Mesenchymal stem cell (in vitro differentiated cells and primary cell): ENCODE measurements at regions not wholly inside any gene's neighbourhood (a gene's known extent, or its start where the extent isn't known, plus 50 kb on each side); places are given as distances from the start of the nearest gene placed in this dataset.

ENCODE experiments used
- DNase-seq: peaks from one replicate; pipeline ENCODE4 v3.0.0-alpha.2; 2013
- H2AFZ ChIP-seq: one replicate; pipeline ENCODE4 v1.6.1; 2013; ENCODE audit warnings: low read depth, mild to moderate bottlenecking, control low read depth, inconsistent platforms, low read length, moderate library complexity
- H2AK5ac ChIP-seq: 2 replicates; pipeline ENCODE4 v1.6.1; 2013; ENCODE audit warnings: low read length, moderate library complexity, mild to moderate bottlenecking, inconsistent platforms; ENCODE audit not compliant: severe bottlenecking
- H2BK120ac ChIP-seq: one replicate; pipeline ENCODE4 v1.6.1; 2013; ENCODE audit warnings: low read depth, mild to moderate bottlenecking, inconsistent platforms, low read length, moderate library complexity
- H2BK12ac ChIP-seq, 2 experiments: one replicate each; pipeline ENCODE4 v1.6.1; 2013; ENCODE audit warnings: inconsistent platforms in 2 of 2, low read length in 2 of 2, mild to moderate bottlenecking in 2 of 2, moderate library complexity in 2 of 2, control low read depth in 1 of 2
- H2BK15ac ChIP-seq: one replicate; pipeline ENCODE4 v1.6.1; 2013; ENCODE audit warnings: mild to moderate bottlenecking, low read depth, inconsistent platforms; ENCODE audit not compliant: poor library complexity, severe bottlenecking
- H2BK5ac ChIP-seq: 2 replicates; pipeline ENCODE4 v1.6.1; 2013; ENCODE audit warnings: low read depth, mild to moderate bottlenecking, low read length, control low read depth, inconsistent platforms; ENCODE audit not compliant: poor library complexity, severe bottlenecking
- H3K14ac ChIP-seq, 2 experiments: one replicate each; pipeline ENCODE4 v1.6.1; 2013; ENCODE audit warnings: inconsistent platforms in 2 of 2, low read length in 2 of 2, control low read depth in 1 of 2, mild to moderate bottlenecking in 1 of 2, moderate library complexity in 1 of 2
- H3K18ac ChIP-seq, 2 experiments: one replicate each; pipeline ENCODE4 v1.6.1; 2013; ENCODE audit warnings: inconsistent platforms in 2 of 2, low read length in 2 of 2, control low read depth in 1 of 2, low read depth in 1 of 2, mild to moderate bottlenecking in 1 of 2
- H3K23ac ChIP-seq, 2 experiments: one replicate each; pipeline ENCODE4 v1.6.1; 2013; ENCODE audit warnings: inconsistent platforms in 2 of 2, low read length in 2 of 2, mild to moderate bottlenecking in 2 of 2, moderate library complexity in 2 of 2, control low read depth in 1 of 2
- H3K27ac ChIP-seq: 2 replicates; pipeline ENCODE4 v1.5.1; 2013; ENCODE audit warnings: mild to moderate bottlenecking, moderate library complexity, low read length, control low read depth, inconsistent platforms; ENCODE audit not compliant: poor library complexity, severe bottlenecking
- H3K27me3 ChIP-seq, 2 experiments: 2 replicates each; pipeline versions ENCODE4 v1.6.1 to v1.7.0; 2013; ENCODE audit warnings: low read length in 2 of 2, mild to moderate bottlenecking in 2 of 2, moderate library complexity in 2 of 2, control low read depth in 1 of 2, inconsistent platforms in 1 of 2; ENCODE audit not compliant: control insufficient read depth in 1 of 2, insufficient read depth in 1 of 2
- H3K36me3 ChIP-seq, 2 experiments: 2 replicates each; pipeline versions ENCODE4 v1.6.1 to v1.7.0; 2013; ENCODE audit warnings: low read length in 2 of 2, control low read depth in 1 of 2, inconsistent platforms in 1 of 2, low read depth in 1 of 2, mild to moderate bottlenecking in 1 of 2; ENCODE audit not compliant: insufficient read depth in 2 of 2, control insufficient read depth in 1 of 2
- H3K4ac ChIP-seq, 2 experiments: one replicate each; pipeline ENCODE4 v1.6.1; 2013; ENCODE audit warnings: inconsistent platforms in 2 of 2, low read length in 2 of 2, mild to moderate bottlenecking in 2 of 2, moderate library complexity in 2 of 2, control low read depth in 1 of 2, low read depth in 1 of 2
- H3K4me1 ChIP-seq: 2 replicates; pipeline ENCODE4 v1.6.1; 2013; ENCODE audit warnings: low read depth, low read length, control low read depth; ENCODE audit not compliant: control insufficient read depth, insufficient read depth
- H3K4me2 ChIP-seq: 2 replicates; pipeline ENCODE4 v1.6.1; 2013; ENCODE audit warnings: low read length, mild to moderate bottlenecking, inconsistent platforms; ENCODE audit not compliant: poor library complexity, severe bottlenecking
- H3K4me3 ChIP-seq, 2 experiments: 2 replicates each; pipeline versions ENCODE4 v1.5.1 to v1.7.0; 2013; ENCODE audit warnings: low read length in 2 of 2, mild to moderate bottlenecking in 2 of 2, control low read depth in 1 of 2, low read depth in 1 of 2; ENCODE audit not compliant: insufficient read depth in 1 of 2
- H3K79me1 ChIP-seq: replicated peaks from 2 replicates; pipeline ENCODE4 v1.6.1; 2013; ENCODE audit warnings: mild to moderate bottlenecking, control low read depth, low read length, inconsistent platforms; ENCODE audit not compliant: poor library complexity, severe bottlenecking
- H3K9ac ChIP-seq: 2 replicates; pipeline ENCODE4 v1.7.0; 2013; ENCODE audit warnings: mild to moderate bottlenecking, low read length, moderate library complexity
- H3K9me3 ChIP-seq: 2 replicates; pipeline ENCODE4 v1.7.0; 2013; ENCODE audit warnings: mild to moderate bottlenecking, low read length; ENCODE audit not compliant: control insufficient read depth
- H4K8ac ChIP-seq: one replicate; pipeline ENCODE4 v1.6.1; 2013; ENCODE audit warnings: inconsistent platforms, mild to moderate bottlenecking, low read length, moderate library complexity
- H4K91ac ChIP-seq: one replicate; pipeline ENCODE4 v1.6.1; 2013; ENCODE audit warnings: mild to moderate bottlenecking, low read length, inconsistent platforms
- WGBS: methylation state at CpG from one replicate; pipeline ENCODE4 v1.1.7; 2013; ENCODE audit warnings: mixed read lengths; 5-methylcytosine and 5-hydroxymethylcytosine counted together

DNA sequence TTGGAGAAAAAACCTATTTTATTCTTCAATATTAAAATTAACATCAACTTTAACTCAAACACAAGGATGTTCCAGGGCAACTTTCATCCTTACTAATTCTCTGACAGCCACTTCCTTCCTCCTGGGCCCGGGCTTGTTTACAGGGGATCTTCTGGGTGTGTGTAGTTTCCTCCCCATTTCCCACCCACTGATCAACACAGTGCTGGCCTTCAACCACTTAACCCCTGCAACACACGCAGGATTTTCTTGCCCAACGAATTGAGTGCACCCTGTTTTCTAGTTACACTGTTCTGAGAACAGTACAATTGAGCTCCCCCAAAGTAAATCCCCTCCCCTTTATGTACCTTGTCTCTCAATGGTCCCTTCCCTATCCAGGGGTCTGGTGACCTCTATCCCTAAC lies 83.1 kb upstream of the RANBP3L start:
- H2AFZ ChIP-seq, result no peak overlapping the region
- no peak overlapping the region for H2AK5ac ChIP-seq
- H2BK5ac ChIP-seq, result no peak overlapping the region
- H3K14ac ChIP-seq, result no peak overlapping the region
- H2BK12ac ChIP-seq, result no peak overlapping the region
- H3K27ac ChIP-seq, result no peak overlapping the region
- H3K4me2 ChIP-seq, result no peak overlapping the region
- H3K27me3 ChIP-seq, result peaks cover 0 to 7% of the 10 kb centered on the region in 2 experiments
- H3K4me1 ChIP-seq, result peaks cover 2% of the 10 kb centered on the region
- no peaks in the 10 kb centered on the region for H3K9me3 ChIP-seq
- no peak overlapping the region for H3K9ac ChIP-seq
- no peak overlapping the region for H3K4ac ChIP-seq
- no peak overlapping the region for H2BK15ac ChIP-seq
- H3K23ac ChIP-seq, result no peak overlapping the region
- H3K18ac ChIP-seq, result no peak overlapping the region
- no peak for DNase-seq
- H3K4me3 ChIP-seq, result no peak overlapping the region
- H4K91ac ChIP-seq, result no peak overlapping the region
- H4K8ac ChIP-seq, result no peak overlapping the region
- no peaks in the 10 kb centered on the region for H3K79me1 ChIP-seq
- H2BK120ac ChIP-seq, result no peak overlapping the region
- no peaks in the 10 kb centered on the region for H3K36me3 ChIP-seq
- 34% methylated on average over 3 of the region's 3 CpGs for WGBS

DNA sequence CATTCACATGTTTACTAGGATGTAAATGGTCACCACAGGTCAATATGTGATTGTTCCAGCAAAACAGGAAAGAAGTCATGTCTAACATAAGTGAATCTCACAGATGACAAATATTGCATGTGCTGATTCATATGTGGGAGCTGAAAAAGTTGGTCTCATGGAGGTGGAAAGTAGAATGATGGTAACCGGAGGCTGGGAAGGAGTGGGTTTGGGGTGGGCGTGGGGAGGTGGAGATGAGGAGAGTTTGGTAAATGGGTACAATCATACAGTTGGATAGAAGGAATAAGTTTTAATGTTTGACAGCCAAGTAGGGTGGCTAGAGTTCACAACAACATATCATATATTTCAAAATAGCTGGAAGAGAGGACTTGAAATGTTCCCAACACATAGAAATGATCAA lies 83.8 kb upstream of the RANBP3L start:
- Histone ChIP-seq H4K91ac (no peak overlapping the region), H3K18ac (no peak overlapping the region), H2BK5ac (no peak overlapping the region), H3K4me2 (no peak overlapping the region), H2AFZ (no peak overlapping the region), H3K79me1 (no peaks in the 10 kb centered on the region), H3K4me1 (peaks cover 2% of the 10 kb centered on the region), H3K4me3 (no peak overlapping the region), H2BK120ac (no peak overlapping the region), H3K4ac (no peak overlapping the region), H3K27me3 (peaks cover 0 to 3% of the 10 kb centered on the region in 2 experiments), H3K14ac (no peak overlapping the region), H3K9ac (no peak overlapping the region), H2AK5ac (no peak overlapping the region), H3K23ac (no peak overlapping the region), H2BK15ac (no peak overlapping the region), H3K27ac (no peak overlapping the region), H3K36me3 (no peaks in the 10 kb centered on the region), H2BK12ac (no peak overlapping the region), H4K8ac (no peak overlapping the region), H3K9me3 (no peaks in the 10 kb centered on the region)
- no peak for DNase-seq
- 94% methylated on average over 2 of the region's 2 CpGs for WGBS

DNA sequence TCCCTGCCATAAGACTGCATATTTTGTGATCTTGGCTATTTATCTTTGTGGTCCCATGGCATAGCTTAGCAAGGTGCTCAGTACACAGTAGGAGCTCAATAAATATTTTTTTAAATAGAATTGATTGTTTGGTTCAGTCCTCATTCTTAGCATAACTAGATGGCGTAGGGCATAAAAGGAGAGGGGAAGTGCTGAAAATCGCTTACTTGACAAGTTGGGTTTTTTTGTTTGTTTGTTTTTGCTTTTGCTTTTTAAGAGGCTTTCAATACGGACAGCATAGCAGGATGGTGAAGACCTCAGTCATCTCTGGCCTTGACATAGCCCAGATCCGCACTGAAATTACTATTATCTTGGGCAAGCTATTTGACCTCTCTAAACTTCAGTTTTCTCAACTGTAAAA lies 86.6 kb upstream of the RANBP3L start:
- no peak overlapping the region for H2AFZ ChIP-seq
- no peak overlapping the region for H3K18ac ChIP-seq
- no peaks in the 10 kb centered on the region for H3K36me3 ChIP-seq
- H3K9me3 ChIP-seq, result no peaks in the 10 kb centered on the region
- no peaks in the 10 kb centered on the region for H3K79me1 ChIP-seq
- H2BK15ac ChIP-seq, result no peak overlapping the region
- H4K91ac ChIP-seq, result no peak overlapping the region
- DNase-seq, result no peak
- H2BK120ac ChIP-seq, result no peak overlapping the region
- peak overlapping the region; percentile 6 for H3K9ac ChIP-seq
- H2BK5ac ChIP-seq, result no peak overlapping the region
- no peak overlapping the region for H3K4me3 ChIP-seq
- WGBS, result 46% methylated on average over 3 of the region's 4 CpGs
- no peak overlapping the region for H3K23ac ChIP-seq
- no peak overlapping the region for H4K8ac ChIP-seq
- no peak overlapping the region for H2BK12ac ChIP-seq
- H3K27me3 ChIP-seq, result no peaks in the 10 kb centered on the region
- no peak overlapping the region for H3K14ac ChIP-seq
- no peak overlapping the region for H3K27ac ChIP-seq
- peaks cover 2% of the 10 kb centered on the region for H3K4me1 ChIP-seq
- no peak overlapping the region for H3K4me2 ChIP-seq
- H2AK5ac ChIP-seq, result no peak overlapping the region
- no peak overlapping the region for H3K4ac ChIP-seq

DNA sequence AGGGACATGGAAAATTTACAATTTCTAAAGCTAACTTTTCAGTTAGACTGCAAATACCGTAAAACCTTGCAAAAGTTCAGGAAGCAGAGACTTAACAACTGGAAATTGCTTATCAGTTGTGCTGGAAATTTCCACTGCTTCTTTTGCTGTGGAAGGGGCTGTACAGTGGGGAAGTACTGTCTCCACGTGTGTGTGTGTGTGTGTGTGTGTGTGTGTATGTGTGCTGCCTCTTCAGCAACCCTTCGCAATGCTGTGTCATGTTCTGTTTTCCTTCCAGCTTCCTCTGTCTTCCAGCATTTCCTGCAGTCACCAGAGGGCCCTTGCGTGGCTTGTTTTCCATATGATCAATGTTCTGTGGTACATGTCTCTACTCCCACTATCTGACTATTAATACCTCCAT lies 87.5 kb upstream of the RANBP3L start:
- Histone ChIP-seq H2BK120ac (no peak overlapping the region), H3K4ac (no peak overlapping the region), H2BK12ac (no peak overlapping the region), H3K27ac (no peak overlapping the region), H3K27me3 (no peaks in the 10 kb centered on the region), H3K79me1 (no peaks in the 10 kb centered on the region), H4K91ac (no peak overlapping the region), H3K14ac (no peak overlapping the region), H4K8ac (no peak overlapping the region), H3K23ac (no peak overlapping the region), H2AFZ (no peak overlapping the region), H3K18ac (no peak overlapping the region), H2BK5ac (no peak overlapping the region), H3K9ac (peak overlapping the region; percentile 6), H2AK5ac (no peak overlapping the region), H3K4me3 (no peak overlapping the region), H3K36me3 (no peaks in the 10 kb centered on the region), H3K9me3 (no peaks in the 10 kb centered on the region), H3K4me2 (no peak overlapping the region), H3K4me1 (peaks cover 2% of the 10 kb centered on the region), H2BK15ac (no peak overlapping the region)
- DNase-seq, result peak; percentile 82
- 26% methylated on average over 3 of the region's 4 CpGs for WGBS
